OCI-LY3 (cell line): ENCODE measurements at regions not wholly inside any gene's neighbourhood (a gene's known extent, or its start where the extent isn't known, plus 50 kb on each side); places are given as distances from the start of the nearest gene placed in this dataset.

Experiments
- H2AFZ ChIP-seq: fragments of 200-600, 300-600 bp; shearing (Covaris generic); 2 replicates; pipeline ENCODE4 v1.6.0; 2014; ENCODE audit warnings: antibody characterized with exemption, low read depth, low read length
- H3K27ac ChIP-seq: fragments of 200-600, 300-600 bp; sonication (generic); 2 replicates; pipeline ENCODE4 v1.5.1; 2014; ENCODE audit warnings: mild to moderate bottlenecking, low read length, moderate library complexity, mixed read lengths
- H3K27me3 ChIP-seq: fragments of 200-600, 300-600 bp; sonication (generic); 2 replicates; pipeline ENCODE4 v1.6.1; 2014; ENCODE audit warnings: low read depth, low read length, mixed read lengths
- H3K36me3 ChIP-seq: fragments of 200-600, 300-600 bp; sonication (generic); replicated peaks from 2 replicates; pipeline ENCODE3; 2014; ENCODE audit warnings: low read depth, low read length, mixed read lengths
- H3K4me1 ChIP-seq: fragments of 300-600, 200-600 bp; sonication (generic); 2 replicates; pipeline ENCODE4 v1.6.1; 2014; ENCODE audit warnings: low read length, mixed read lengths
- H3K4me2 ChIP-seq: fragments of 200-600, 300-600 bp; sonication (generic); 2 replicates; pipeline ENCODE4 v1.6.1; 2014; ENCODE audit warnings: low read length, mixed read lengths
- H3K4me3 ChIP-seq: fragments of 300-600, 200-600 bp; sonication (generic); 2 replicates; pipeline ENCODE4 v1.5.1; 2014; ENCODE audit warnings: antibody characterized with exemption, mild to moderate bottlenecking, low read length, moderate library complexity
- H3K79me2 ChIP-seq: fragments of 300-600, 200-600 bp; shearing (Covaris generic); 2 replicates; pipeline ENCODE4 v1.6.1; 2014; ENCODE audit warnings: mild to moderate bottlenecking, low read length, mixed read lengths
- H3K9ac ChIP-seq: fragments of 300-600, 200-600 bp; shearing (Covaris generic); 2 replicates; pipeline ENCODE4 v1.6.0; 2014; ENCODE audit warnings: mild to moderate bottlenecking, low read length, moderate library complexity
- H3K9me3 ChIP-seq: fragments of 200-600, 300-600 bp; shearing (Covaris generic); 2 replicates; pipeline ENCODE4 v1.6.1; 2014; ENCODE audit warnings: low read length, mixed read lengths; ENCODE audit not compliant: insufficient read depth
- H4K20me1 ChIP-seq: fragments of 200-600, 300-600 bp; sonication (generic); 2 replicates; pipeline ENCODE4 v1.6.1; 2016; ENCODE audit warnings: low read length, mixed read lengths; ENCODE audit not compliant: insufficient read depth
- CTCF ChIP-seq: fragments of 200-600, 300-600 bp; sonication (generic); IDR thresholded peaks from 2 replicates; pipeline ENCODE4 v1.5.1; 2014; ENCODE audit warnings: antibody characterized with exemption, low read length, low read depth
- EZH2phosphoT487 ChIP-seq: fragments of 200-600 bp; shearing (Covaris generic); IDR thresholded peaks from 2 replicates; pipeline ENCODE4 v1.6.1; 2018; ENCODE audit warnings: antibody characterized with exemption, mixed run types, low read depth

- no peak overlapping the region for H3K27ac ChIP-seq
- no peaks in the 10 kb centered on the region for H3K36me3 ChIP-seq
- no peaks in the 10 kb centered on the region for H3K27me3 ChIP-seq
- no peak overlapping the region for H3K4me2 ChIP-seq
- H3K9me3 ChIP-seq = no peaks in the 10 kb centered on the region
- no peak overlapping the region for H3K9ac ChIP-seq
- no peak overlapping the region for H3K4me3 ChIP-seq
- H4K20me1 ChIP-seq = no peaks in the 10 kb centered on the region
- H3K4me1 ChIP-seq = no peaks in the 10 kb centered on the region
- no peak overlapping the region for H2AFZ ChIP-seq
- TF ChIP-seq EZH2phosphoT487 (no peak), CTCF (no peak)
- no peaks in the 10 kb centered on the region for H3K79me2 ChIP-seq
These were observed 263.7 kb downstream of the SOX11 start for GRCh38 chr2:5955921-5956320.

GRCh38 chr2:5959836-5960820 lies 267.9 kb downstream of the SOX11 start:
- H3K27ac ChIP-seq = no peak overlapping the region
- no peaks in the 10 kb centered on the region for H3K79me2 ChIP-seq
- no peak for TF ChIP-seq EZH2phosphoT487
- TF ChIP-seq CTCF = no peak
- no peak overlapping the region for H3K9ac ChIP-seq
- no peak overlapping the region for H3K4me3 ChIP-seq
- H4K20me1 ChIP-seq = no peaks in the 10 kb centered on the region
- no peak overlapping the region for H2AFZ ChIP-seq
- H3K4me2 ChIP-seq = no peak overlapping the region
- H3K9me3 ChIP-seq = no peaks in the 10 kb centered on the region
- no peaks in the 10 kb centered on the region for H3K27me3 ChIP-seq
- no peaks in the 10 kb centered on the region for H3K36me3 ChIP-seq
- H3K4me1 ChIP-seq = no peaks in the 10 kb centered on the region

GRCh38 chr2:5967506-5967905 lies 275.3 kb downstream of the SOX11 start:
- H3K4me2 ChIP-seq = no peak overlapping the region
- H3K27ac ChIP-seq = no peak overlapping the region
- no peaks in the 10 kb centered on the region for H3K9me3 ChIP-seq
- no peaks in the 10 kb centered on the region for H3K79me2 ChIP-seq
- no peaks in the 10 kb centered on the region for H3K36me3 ChIP-seq
- no peak overlapping the region for H3K9ac ChIP-seq
- peaks cover 2% of the 10 kb centered on the region; the same call in 1 of the 2 replicates for H3K4me1 ChIP-seq
- H3K4me3 ChIP-seq = no peak overlapping the region
- H4K20me1 ChIP-seq = no peaks in the 10 kb centered on the region
- TF ChIP-seq CTCF (no peak), EZH2phosphoT487 (no peak)
- H3K27me3 ChIP-seq = no peaks in the 10 kb centered on the region
- H2AFZ ChIP-seq = no peak overlapping the region

- Histone ChIP-seq H3K9ac (no peak overlapping the region), H3K27me3 (no peaks in the 10 kb centered on the region), H4K20me1 (no peaks in the 10 kb centered on the region), H3K36me3 (no peaks in the 10 kb centered on the region), H3K9me3 (no peaks in the 10 kb centered on the region), H3K79me2 (no peaks in the 10 kb centered on the region), H3K27ac (no peak overlapping the region), H3K4me3 (no peak overlapping the region), H3K4me1 (peaks cover 2% of the 10 kb centered on the region; the same call in 1 of the 2 replicates), H2AFZ (no peak overlapping the region), H3K4me2 (no peak overlapping the region)
- TF ChIP-seq CTCF (no peak), EZH2phosphoT487 (no peak)
These were observed 277.1 kb downstream of the SOX11 start for GRCh38 chr2:5969303-5969702.
